Mucosa of stomach (tissue), 1 donor: ENCODE measurements at regions not wholly inside any gene's neighbourhood (a gene's known extent, or its start where the extent isn't known, plus 50 kb on each side); places are given as distances from the start of the nearest gene placed in this dataset.

Experiments
- H3K27me3 ChIP-seq: one replicate; pipeline ENCODE4 v1.7.0; 2013; ENCODE audit warnings: mild to moderate bottlenecking, low read length; ENCODE audit not compliant: control insufficient read depth, insufficient read depth
- H3K36me3 ChIP-seq: one replicate; pipeline ENCODE4 v1.7.0; 2013; ENCODE audit warnings: low read length; ENCODE audit not compliant: control insufficient read depth, insufficient read depth
- H3K4me1 ChIP-seq: one replicate; pipeline ENCODE4 v1.7.0; 2013; ENCODE audit warnings: mild to moderate bottlenecking, low read length; ENCODE audit not compliant: control insufficient read depth, insufficient read depth
- H3K4me3 ChIP-seq: one replicate; pipeline ENCODE4 v1.7.0; 2013; ENCODE audit warnings: low read length
- H3K9ac ChIP-seq: one replicate; pipeline ENCODE4 v1.7.0; 2013; ENCODE audit warnings: mild to moderate bottlenecking, low read length, moderate library complexity
- H3K9me3 ChIP-seq: one replicate; pipeline ENCODE4 v1.7.0; 2013; ENCODE audit warnings: mild to moderate bottlenecking, low read length, moderate library complexity; ENCODE audit not compliant: control insufficient read depth
- donor health status: Pancreatic carcinoma.

GRCh38 chr22:47796128-47796908, 1033.9 kb downstream of the TBC1D22A start:
- no peaks in the 10 kb centered on the region for H3K36me3 ChIP-seq
- H3K9me3 ChIP-seq, result no peaks in the 10 kb centered on the region
- no peak overlapping the region for H3K4me3 ChIP-seq
- no peak overlapping the region for H3K9ac ChIP-seq
- H3K4me1 ChIP-seq, result no peaks in the 10 kb centered on the region
- H3K27me3 ChIP-seq, result no peaks in the 10 kb centered on the region

GRCh38 chr22:47795477-47796127, 1033.2 kb downstream of the TBC1D22A start:
- Histone ChIP-seq H3K9ac (no peak overlapping the region), H3K36me3 (no peaks in the 10 kb centered on the region), H3K4me3 (no peak overlapping the region), H3K27me3 (no peaks in the 10 kb centered on the region), H3K4me1 (no peaks in the 10 kb centered on the region), H3K9me3 (no peaks in the 10 kb centered on the region)

DNA sequence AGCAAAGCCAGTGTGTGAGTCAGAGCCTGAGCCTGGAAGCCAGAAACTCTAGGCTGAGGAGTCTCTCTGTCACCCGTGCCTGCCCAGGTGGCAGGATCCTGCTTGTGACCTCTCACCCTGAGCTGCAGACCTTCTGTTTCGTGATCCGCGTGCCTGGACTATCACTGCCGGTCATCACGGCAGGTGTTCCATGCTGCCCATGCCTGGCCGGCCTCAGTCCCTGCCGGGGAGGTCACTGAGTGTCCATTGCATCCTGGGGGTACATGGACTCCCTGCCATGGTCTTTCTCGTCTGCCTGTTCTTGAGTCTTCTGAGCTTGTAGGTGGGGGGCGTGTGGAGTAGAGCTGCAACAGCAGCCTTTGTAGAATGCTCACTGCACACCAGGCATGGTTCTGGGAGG, 1032.4 kb downstream of the TBC1D22A start:
- H3K36me3 ChIP-seq, result no peaks in the 10 kb centered on the region
- no peaks in the 10 kb centered on the region for H3K4me1 ChIP-seq
- no peak overlapping the region for H3K9ac ChIP-seq
- no peak overlapping the region for H3K4me3 ChIP-seq
- H3K9me3 ChIP-seq, result no peaks in the 10 kb centered on the region
- H3K27me3 ChIP-seq, result no peaks in the 10 kb centered on the region

DNA sequence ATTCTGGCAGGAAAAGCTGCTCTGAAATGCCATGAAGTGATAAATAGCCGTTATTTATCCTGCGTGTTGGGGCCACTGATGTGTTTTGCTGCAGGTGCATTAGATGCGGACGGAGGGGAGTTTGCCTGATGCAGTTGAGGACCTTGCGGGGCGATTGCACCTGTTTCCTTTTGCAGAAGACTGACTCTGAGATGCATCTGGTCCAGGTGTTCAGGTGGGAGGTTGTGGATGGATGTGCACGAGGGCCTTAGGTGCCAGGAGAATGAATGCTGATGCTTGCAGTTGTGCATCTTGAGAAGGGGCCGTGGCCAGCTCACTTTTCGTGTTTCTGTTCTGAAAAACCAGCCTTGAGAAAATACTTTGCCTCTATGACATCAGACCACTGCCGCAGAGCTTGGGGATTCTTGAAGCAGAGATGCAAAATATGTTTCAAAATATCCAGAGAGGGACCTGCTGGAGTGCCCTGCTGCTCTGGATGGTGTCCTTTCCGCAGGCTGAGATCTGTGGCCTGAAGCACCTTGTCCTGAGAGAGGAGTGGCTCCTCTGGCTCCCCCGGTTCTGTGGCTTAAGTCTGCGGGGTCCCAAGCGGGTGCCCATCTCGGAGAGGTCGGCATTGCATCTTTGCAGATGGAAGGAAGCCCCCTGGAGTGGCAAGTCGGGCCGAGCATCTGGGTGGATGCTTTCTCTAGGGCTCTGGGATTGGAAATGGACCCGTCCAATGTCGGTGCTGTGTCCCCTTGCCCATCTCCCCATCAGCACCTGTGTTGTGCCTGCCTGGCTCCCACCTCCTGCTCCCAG, 1031.1 kb downstream of the TBC1D22A start:
- Histone ChIP-seq H3K36me3 (no peaks in the 10 kb centered on the region), H3K9me3 (no peaks in the 10 kb centered on the region), H3K27me3 (no peaks in the 10 kb centered on the region)

GRCh38 chr22:47789171-47789570, 1026.7 kb downstream of the TBC1D22A start:
- H3K9me3 ChIP-seq, result no peaks in the 10 kb centered on the region

More for the DNA sequence above, 1031.1 kb downstream of the TBC1D22A start:
- no peaks in the 10 kb centered on the region for H3K4me1 ChIP-seq
- no peak overlapping the region for H3K9ac ChIP-seq
- no peak overlapping the region for H3K4me3 ChIP-seq

GRCh38 chr22:47788461-47788860, 1026.0 kb downstream of the TBC1D22A start:
- H3K9ac ChIP-seq, result no peak overlapping the region
- no peaks in the 10 kb centered on the region for H3K27me3 ChIP-seq
- H3K4me1 ChIP-seq, result no peaks in the 10 kb centered on the region
- H3K36me3 ChIP-seq, result no peaks in the 10 kb centered on the region
- H3K9me3 ChIP-seq, result no peaks in the 10 kb centered on the region
- H3K4me3 ChIP-seq, result no peak overlapping the region

More at GRCh38 chr22:47789171-47789570, 1026.7 kb downstream of the TBC1D22A start:
- no peaks in the 10 kb centered on the region for H3K4me1 ChIP-seq
- H3K4me3 ChIP-seq, result no peak overlapping the region
- no peaks in the 10 kb centered on the region for H3K27me3 ChIP-seq
- no peak overlapping the region for H3K9ac ChIP-seq
- no peaks in the 10 kb centered on the region for H3K36me3 ChIP-seq

DNA sequence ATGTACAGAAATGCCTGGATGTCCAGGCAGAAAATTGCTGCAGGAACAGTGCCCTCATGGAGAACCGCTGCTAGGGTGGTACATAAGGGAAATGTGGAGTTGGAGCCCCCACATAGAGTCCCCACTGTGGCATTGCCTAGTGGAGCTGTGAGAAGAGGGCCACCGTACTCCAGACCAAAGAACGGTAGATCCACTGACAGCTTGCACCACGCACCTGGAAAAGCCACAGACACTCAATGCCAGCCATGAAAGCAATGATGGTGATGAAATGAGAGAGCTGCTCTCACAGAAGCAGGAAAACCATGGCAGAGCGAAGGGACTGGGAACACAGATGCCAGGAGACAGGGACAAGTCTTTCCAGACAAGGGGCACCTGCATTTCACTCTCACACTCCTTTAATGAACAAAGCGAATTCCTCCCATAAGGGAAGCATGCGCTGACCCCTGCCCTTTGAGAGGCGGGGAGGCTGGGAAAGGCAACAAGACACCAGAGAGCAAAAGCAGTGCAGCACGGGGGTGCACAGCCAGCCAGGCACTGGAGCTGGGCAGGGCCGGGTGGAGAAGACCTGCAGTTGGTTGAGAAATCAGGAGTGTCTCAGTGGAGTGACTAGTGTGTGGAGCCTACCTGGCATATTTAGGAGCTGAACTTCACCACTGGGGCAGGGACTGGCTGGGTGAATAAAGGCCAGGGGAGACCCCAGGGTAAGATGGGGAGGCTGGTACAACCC, 1025.2 kb downstream of the TBC1D22A start:
- H3K4me1 ChIP-seq, result no peaks in the 10 kb centered on the region
- no peaks in the 10 kb centered on the region for H3K36me3 ChIP-seq
- H3K4me3 ChIP-seq, result no peak overlapping the region
- H3K9me3 ChIP-seq, result no peaks in the 10 kb centered on the region
- H3K9ac ChIP-seq, result no peak overlapping the region
- no peaks in the 10 kb centered on the region for H3K27me3 ChIP-seq

GRCh38 chr22:47786650-47787290, 1024.3 kb downstream of the TBC1D22A start:
- Histone ChIP-seq H3K4me1 (no peaks in the 10 kb centered on the region), H3K4me3 (no peak overlapping the region), H3K36me3 (no peaks in the 10 kb centered on the region), H3K27me3 (no peaks in the 10 kb centered on the region), H3K9me3 (no peaks in the 10 kb centered on the region), H3K9ac (no peak overlapping the region)

- Histone ChIP-seq H3K36me3 (no peaks in the 10 kb centered on the region), H3K4me3 (no peak overlapping the region), H3K4me1 (no peaks in the 10 kb centered on the region), H3K9ac (no peak overlapping the region), H3K9me3 (no peaks in the 10 kb centered on the region), H3K27me3 (no peaks in the 10 kb centered on the region)
Observed at GRCh38 chr22:47784991-47785390, 1022.5 kb downstream of the TBC1D22A start.

- no peaks in the 10 kb centered on the region for H3K9me3 ChIP-seq
- H3K36me3 ChIP-seq, result no peaks in the 10 kb centered on the region
- H3K4me3 ChIP-seq, result no peak overlapping the region
- H3K9ac ChIP-seq, result no peak overlapping the region
- no peaks in the 10 kb centered on the region for H3K27me3 ChIP-seq
- no peaks in the 10 kb centered on the region for H3K4me1 ChIP-seq
Observed at GRCh38 chr22:47784367-47784983, 1022.0 kb downstream of the TBC1D22A start.
